GM12878 (cell line): ENCODE measurements at regions not wholly inside any gene's neighbourhood (a gene's known extent, or its start where the extent isn't known, plus 50 kb on each side); places are given as distances from the start of the nearest gene placed in this dataset.

Experiments
- NR2C1 ChIP-seq: fragments of 450-650 bp; IDR thresholded peaks from 2 replicates; pipeline ENCODE4 v1.6.1; 2017; ENCODE audit warnings: antibody characterized with exemption, mild to moderate bottlenecking, moderate library complexity
- PBX3 ChIP-seq: IDR thresholded peaks from 2 replicates; pipeline ENCODE4 v1.6.1; 2011; ENCODE audit warnings: mild to moderate bottlenecking, low read depth, low read length, moderate library complexity; ENCODE audit not compliant: insufficient replicate concordance
- POLR2A ChIP-seq: IDR thresholded peaks from 2 replicates; pipeline ENCODE4 v1.6.1; 2011; ENCODE audit warnings: low read depth, mild to moderate bottlenecking, low read length
- TF ChIP-seq, protein P1 (sequence below), 3 experiments: IDR thresholded peaks in 2 of 3; conservative IDR thresholded peaks in 1 of 3; 2 replicates each; pipeline ENCODE4 v1.5.1; 2011; ENCODE audit warnings: low read depth in 3 of 3, low read length in 3 of 3, mild to moderate bottlenecking in 3 of 3, control low read depth in 2 of 3, moderate library complexity in 2 of 3, inconsistent platforms in 1 of 3, mixed read lengths in 1 of 3; ENCODE audit not compliant: control insufficient read depth in 2 of 3, insufficient read depth in 1 of 3; ENCODE audit errors: extremely low read depth in 1 of 3
- TF ChIP-seq, protein P2 (sequence below): fragments of 450-650 bp; formaldehyde crosslinking; IDR thresholded peaks from 2 replicates; pipeline ENCODE4 v1.4.0; 2022; ENCODE audit warnings: mild to moderate bottlenecking, moderate library complexity

DNA sequence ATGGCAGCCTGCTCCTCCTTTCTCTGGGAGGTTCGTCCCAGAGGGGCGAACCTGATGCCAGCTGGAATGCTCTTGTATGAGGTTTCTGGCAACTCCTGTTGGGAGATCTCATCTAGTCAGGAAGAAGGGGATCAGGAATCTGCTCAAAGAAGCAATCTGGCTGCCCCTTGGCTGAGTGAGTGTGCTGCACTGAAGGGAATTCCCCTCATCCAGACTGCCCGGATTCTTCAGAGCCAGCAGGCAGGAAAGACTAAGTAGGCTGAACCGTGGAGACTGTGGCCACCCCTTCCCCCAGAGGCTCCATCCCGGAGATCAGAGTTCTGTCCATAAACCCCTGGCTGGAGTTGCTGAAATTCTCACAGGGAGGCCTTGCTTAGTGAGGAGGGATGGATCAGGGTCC, 476.0 kb downstream of the CSNK1G3 start:
- TF ChIP-seq, protein P1, sequence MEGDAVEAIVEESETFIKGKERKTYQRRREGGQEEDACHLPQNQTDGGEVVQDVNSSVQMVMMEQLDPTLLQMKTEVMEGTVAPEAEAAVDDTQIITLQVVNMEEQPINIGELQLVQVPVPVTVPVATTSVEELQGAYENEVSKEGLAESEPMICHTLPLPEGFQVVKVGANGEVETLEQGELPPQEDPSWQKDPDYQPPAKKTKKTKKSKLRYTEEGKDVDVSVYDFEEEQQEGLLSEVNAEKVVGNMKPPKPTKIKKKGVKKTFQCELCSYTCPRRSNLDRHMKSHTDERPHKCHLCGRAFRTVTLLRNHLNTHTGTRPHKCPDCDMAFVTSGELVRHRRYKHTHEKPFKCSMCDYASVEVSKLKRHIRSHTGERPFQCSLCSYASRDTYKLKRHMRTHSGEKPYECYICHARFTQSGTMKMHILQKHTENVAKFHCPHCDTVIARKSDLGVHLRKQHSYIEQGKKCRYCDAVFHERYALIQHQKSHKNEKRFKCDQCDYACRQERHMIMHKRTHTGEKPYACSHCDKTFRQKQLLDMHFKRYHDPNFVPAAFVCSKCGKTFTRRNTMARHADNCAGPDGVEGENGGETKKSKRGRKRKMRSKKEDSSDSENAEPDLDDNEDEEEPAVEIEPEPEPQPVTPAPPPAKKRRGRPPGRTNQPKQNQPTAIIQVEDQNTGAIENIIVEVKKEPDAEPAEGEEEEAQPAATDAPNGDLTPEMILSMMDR (IDR thresholded peaks at IDR 0.05 in 2 of 3, conservative IDR thresholded peaks at IDR 0.05 in 1 of 3; ENCODE audit: control insufficient read depth in 2 of 3, extremely low read depth in 1 of 3, insufficient read depth in 1 of 3, low read depth in 3 of 3, low read length in 3 of 3): no peak
- TF ChIP-seq POLR2A: no peak
- TF ChIP-seq PBX3: no peak
- TF ChIP-seq, protein P2, sequence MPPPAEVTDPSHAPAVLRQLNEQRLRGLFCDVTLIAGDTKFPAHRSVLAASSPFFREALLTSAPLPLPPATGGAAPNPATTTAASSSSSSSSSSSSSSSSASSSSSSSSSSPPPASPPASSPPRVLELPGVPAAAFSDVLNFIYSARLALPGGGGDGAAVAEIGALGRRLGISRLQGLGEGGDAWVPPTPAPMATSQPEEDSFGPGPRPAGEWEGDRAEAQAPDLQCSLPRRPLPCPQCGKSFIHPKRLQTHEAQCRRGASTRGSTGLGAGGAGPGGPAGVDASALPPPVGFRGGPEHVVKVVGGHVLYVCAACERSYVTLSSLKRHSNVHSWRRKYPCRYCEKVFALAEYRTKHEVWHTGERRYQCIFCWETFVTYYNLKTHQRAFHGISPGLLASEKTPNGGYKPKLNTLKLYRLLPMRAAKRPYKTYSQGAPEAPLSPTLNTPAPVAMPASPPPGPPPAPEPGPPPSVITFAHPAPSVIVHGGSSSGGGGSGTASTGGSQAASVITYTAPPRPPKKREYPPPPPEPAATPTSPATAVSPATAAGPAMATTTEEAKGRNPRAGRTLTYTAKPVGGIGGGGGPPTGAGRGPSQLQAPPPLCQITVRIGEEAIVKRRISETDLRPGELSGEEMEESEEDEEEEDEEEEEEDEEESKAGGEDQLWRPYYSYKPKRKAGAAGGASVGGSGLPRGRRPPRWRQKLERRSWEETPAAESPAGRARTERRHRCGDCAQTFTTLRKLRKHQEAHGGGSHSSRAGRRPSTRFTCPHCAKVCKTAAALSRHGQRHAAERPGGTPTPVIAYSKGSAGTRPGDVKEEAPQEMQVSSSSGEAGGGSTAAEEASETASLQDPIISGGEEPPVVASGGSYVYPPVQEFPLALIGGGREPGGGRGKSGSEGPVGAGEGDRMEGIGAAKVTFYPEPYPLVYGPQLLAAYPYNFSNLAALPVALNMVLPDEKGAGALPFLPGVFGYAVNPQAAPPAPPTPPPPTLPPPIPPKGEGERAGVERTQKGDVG (CRISPR knock-in tag): no peak
- TF ChIP-seq NR2C1: no peak
